C1 segment of cervical spinal cord (tissue), 14 donors: ENCODE measurements at regions not wholly inside any gene's neighbourhood (a gene's known extent, or its start where the extent isn't known, plus 50 kb on each side); places are given as distances from the start of the nearest gene placed in this dataset.
"Not testable (repeated sequence)": the region's sequence is repeated elsewhere in the genome, so short reads cannot be mapped to it uniquely, and the experiment has no call there.

ENCODE experiments used
- DNase-seq, 14 donors: peaks; one replicate each; lab custom pipeline; 2025; lab: John Stamatoyannopoulos, UW

DNA sequence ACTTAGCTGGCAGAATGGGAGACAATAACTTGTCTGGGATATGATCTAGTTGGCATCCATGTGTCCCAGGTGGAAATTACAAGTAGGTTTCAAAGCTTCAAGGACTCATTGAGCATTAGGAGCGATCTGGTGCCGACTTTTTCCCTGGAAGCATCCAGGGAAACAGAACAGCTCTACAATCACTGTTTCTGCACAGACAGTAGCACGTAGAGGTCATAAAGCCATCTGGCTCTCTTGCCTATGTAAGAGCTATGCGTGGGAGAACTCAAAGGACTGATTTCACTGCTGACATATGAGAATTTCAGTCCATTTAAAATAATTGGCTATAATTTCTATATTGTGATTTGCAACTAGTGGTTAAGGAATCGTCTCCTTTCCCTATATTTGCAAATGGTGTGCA, 791.7 kb downstream of the REEP3 start:
- no peak for DNase-seq

DNA sequence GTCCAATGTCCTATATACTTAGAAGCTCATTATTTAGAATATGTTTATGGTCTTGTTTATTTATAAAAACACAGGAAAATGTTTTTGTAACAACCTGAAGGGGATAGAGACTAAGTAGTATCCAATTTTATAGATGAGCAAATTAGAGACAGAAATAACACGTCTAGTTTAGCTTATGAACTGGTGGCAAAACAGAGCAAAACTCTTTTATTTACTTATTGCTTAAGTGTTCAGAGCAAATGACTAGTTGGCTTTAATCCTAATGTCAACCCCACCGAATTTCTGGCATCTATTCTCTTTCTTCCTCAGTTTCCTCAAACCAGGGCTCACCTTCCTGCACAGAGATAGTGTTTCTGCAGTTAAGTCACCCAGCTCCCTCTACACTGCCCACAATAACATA, 792.8 kb downstream of the REEP3 start:
- no peak for DNase-seq

DNA sequence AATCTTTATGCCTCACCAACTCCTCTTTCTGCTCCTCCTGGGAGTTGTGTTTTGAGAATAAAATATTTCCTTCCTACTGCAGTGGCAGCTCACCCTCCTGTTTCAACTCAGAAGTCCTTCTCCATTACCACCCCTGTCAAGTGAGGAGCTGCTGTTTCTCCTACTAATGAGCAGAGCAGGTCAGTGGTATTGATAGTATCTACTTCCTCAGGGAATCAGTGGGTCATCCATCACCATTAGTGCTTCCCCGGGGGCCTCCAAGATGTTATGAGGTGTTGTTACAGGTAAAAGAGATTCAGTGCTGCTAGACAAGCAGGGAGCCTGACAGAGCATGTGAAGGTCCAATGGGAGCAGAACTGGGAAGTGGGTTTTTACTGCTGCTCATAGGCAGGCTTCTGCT, 795.2 kb downstream of the REEP3 start:
- DNase-seq: no peak

DNA sequence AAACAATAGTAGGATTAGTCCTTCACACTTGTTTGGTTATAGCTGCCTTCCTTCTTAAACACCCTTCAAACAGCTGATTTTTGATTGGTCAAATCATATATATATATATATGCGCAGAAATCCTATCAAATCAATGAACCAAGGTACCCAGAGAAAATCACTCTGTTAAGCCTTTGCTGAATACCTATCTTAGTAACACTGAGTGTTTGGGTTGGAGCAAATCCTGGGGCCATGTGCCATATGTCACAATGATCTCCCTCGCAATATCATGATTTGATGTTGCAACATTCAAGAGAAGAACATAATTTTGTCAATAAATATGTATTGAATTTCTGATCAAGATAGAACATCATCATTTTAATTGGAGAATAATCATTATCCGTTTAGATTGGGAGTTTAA, 795.6 kb downstream of the REEP3 start:
- no peak for DNase-seq

DNA sequence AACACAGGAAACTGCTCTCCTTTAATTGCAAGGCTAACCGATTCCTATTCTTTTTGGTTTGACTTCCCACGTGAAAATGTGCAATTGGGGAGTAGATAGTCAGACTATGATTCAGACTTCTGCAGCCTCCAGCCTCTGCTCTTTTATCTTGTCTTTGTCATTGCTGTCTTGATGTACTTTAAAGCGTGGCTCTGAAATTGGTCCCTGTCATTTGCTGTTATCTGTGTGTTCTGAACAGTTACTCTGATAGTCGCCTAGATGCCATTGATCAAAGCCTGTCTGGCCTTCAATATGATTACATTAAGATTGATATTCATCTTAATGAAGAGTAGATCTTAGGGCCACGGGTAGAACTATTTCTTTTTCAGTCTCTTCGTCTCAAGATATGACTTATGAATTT, 799.2 kb downstream of the REEP3 start:
- DNase-seq: no peak

DNA sequence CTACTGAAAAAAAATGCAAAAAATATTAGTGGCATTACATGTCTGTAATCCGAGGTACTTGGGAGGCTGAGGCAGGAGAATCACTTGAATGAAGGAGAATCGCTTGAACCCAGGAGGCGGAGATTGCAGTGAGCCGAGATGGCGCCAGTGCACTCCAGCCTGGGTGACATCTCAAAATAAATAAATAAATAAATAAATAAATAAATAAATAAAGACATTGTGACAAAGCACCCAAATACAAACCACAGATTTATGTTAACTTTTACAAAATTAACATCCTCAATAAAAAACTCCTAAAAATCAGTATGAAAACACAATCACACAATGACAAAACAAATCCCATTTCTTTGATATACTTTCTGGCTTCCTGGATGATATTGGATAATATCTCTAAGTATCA, 808.3 kb downstream of the REEP3 start:
- DNase-seq: no peak

DNA sequence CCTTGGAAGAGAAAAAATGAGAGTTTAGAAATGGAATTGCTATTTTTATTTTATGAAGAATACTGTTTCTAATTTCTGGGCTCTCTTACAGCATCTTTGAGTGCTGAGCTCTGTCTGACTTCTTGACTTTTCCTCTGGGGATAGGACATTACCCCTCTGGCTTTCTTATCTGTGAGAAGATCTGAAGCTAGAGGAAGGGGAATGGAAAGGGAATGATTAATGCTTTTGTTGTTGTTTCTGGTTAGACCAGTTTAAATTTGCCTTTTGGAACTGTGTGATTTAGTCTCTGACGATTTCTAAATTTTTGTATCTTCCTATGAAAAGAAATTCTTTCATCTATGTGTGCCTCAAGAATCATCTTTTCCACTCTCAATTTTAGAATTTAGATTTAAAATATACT, 811.4 kb downstream of the REEP3 start:
- no peak for DNase-seq

DNA sequence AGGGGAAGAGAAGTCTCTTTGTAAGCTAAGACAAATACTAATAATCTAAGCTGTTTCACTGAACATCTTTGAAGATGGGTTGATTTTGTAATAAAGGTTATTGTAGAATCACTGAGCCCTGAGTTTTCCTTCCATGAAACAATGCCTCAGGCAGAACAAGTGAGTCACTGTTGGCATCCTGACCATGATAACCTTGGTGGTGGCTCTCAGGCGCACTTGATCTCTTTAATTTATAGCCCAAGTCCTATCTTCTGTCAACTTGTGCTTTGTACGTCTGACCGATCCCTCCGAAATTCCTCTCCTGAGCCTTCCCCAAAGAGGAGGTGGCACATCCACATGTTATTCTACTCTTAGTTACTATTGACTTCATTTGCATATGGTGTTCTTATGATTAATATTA, 812.9 kb downstream of the REEP3 start:
- no peak for DNase-seq

DNA sequence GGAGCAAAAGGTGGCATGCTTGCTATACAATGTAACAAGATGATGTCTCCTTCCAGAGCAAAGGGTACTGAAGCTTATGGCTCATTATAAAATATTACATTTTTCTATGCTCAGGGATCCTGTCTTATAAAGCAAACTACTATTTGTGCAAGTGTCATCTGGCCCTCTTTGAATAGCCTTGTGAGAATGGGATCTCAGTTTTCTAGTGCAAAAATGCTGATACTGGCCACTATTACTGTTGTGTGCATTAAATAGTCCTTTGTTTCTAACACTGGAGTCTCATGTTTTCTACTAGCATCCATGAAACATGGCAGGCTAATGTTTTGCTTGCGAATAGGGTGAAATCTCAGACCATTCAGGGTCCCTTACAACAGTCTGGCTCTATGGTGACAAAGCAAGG, 823.0 kb downstream of the REEP3 start:
- no peak for DNase-seq

DNA sequence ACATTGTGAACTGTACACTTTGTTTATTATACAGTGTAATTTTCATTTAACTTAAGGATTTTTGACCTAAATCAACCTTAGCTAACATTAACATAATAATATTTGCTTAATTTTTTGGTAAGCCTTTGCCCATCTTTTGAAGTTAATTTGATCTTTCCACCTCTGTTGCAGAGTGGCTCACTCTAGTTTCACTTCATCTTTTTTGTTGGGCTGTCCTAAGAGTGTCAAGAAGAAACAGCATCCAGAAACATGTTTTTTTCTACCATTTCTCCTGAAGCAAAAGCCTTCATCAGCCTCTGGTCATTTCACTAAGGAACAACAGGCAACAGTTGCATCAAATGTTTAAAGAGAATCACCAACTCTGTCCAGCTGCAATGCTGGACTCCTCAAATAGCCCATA, 824.7 kb downstream of the REEP3 start:
- DNase-seq: no peak

DNA sequence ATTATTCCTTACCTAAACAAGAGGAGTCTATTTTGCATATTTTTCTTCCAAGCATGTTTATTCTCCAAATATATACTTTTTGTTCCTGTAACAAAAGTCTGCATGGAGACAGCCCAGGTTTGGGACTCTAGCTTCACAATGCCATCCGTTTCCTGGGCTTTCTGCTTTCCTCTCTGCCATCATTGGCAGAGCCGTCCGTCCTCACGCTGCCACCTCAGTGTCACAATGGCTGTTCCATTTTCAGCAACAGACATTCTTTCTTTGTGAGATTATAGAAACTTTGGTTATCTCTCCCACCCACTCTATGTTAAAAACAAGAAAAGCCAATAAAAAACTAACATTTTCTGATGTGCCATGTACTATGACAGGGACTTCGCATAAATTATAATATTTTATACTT, 825.2 kb downstream of the REEP3 start:
- peak in 2 of 14 donors; percentile 4 to 11 for DNase-seq

DNA sequence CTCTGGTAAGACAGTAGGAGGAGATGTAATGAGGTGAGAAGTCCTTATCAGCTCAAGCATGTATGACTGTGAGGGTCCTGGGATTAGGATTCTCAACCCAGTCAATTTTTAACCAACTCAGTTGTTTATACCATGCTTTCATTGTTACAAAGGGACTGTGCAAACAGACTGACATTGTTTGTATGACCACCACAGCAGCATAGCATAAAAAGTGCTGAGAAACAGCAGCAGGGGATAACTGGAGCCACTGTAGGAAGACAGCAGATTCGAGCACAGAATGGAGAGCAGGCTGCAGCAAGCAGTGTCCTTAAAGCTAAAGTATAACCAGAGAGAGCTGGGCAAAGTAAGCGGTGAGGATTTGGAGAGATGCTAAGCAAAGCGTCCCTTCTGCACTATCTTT, 829.5 kb downstream of the REEP3 start:
- DNase-seq: no peak

DNA sequence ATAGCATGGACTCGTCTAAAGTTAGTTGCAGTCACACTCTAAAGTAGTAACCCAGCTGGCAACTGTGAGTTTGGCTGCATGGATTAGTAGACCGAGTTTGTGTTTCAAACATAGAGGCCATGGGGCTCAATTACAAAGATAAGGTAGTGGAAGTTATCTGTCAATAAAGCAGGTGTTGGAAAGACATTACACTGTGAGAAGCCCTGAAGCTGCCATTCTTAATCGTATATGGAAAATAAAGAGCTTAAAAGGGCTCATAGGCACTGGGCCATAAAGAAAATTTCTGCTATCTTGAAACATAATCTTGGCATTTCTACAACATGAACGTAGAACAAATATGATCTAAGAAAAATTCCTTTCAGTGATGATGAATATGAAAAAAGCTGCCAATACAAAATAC, 837.7 kb downstream of the REEP3 start:
- no peak for DNase-seq

DNA sequence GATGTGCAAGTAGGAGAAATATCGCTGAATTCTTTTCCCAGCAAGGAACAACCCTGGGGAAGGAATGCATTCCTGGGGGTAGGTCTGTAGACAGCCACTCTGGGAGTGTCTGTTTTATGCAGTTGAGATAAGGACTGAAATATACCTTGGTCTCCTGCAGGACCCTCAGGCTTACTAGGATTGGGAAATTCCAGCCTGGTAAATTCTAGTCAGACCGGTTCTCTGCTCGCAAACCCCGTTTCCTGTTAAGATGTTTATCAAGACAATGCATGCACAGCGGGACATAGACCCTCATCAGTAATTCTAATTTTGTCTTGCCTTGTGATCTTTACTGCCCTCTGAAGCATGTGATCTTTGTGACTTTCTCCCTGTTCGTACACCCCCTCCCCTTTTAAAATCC, 839.0 kb downstream of the REEP3 start:
- not testable (repeated sequence) for DNase-seq

DNA sequence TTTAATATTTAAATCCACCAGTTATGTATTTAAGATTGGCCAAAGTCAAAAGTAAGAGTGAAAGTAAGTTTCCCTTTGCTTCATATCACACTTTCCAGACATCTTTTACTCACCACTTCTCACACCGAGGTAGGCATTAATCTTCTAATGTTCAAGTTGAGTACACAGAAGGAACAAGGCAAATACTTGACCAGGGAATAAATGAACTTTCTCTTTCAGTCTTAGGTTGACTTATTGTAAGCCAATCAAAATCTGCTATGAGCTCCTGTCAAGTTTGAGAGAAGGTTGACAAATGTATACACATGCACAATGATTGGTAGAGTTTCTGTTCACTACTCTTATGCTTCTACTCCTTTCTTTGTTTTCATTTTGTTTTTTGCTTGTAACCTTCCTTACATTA, 842.5 kb downstream of the REEP3 start:
- no peak for DNase-seq

DNA sequence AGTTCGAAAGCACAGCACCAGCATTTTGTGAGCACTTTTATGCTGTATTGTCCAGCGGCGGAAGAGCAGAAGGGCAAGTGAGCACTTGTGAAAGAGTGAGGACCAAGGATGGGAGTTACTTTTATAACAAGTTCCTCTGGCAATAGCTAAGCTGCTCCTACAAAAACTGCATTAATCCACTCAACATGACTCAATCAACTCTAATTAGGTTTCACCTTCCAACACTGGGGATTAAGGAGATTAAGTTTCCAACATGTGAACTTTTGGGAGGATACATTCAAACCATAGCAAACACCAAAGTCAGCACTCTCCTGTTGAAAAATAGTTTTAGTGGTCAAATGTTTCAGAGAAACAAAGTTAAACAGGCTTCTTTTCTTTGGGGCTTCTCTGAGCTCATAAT, 844.5 kb downstream of the REEP3 start:
- no peak for DNase-seq

DNA sequence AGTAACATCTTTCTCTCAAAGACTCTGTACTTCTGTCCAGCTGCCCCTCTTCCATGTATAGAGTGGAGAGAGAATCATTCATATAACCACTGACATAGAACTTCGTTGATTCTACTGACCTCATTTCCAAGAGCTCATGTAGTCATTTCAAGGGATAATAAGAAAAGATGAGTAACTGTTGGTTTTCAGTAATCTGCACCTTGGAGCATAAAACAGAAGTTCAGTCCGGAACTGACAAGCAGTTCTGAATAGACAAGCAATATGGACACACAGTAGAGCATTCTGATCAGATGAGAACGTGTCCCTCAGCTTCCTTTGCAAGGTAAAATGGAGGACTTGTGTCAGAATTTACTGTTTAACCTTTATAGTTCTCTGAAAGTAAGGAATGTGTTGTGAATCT, 847.1 kb downstream of the REEP3 start:
- DNase-seq: no peak

DNA sequence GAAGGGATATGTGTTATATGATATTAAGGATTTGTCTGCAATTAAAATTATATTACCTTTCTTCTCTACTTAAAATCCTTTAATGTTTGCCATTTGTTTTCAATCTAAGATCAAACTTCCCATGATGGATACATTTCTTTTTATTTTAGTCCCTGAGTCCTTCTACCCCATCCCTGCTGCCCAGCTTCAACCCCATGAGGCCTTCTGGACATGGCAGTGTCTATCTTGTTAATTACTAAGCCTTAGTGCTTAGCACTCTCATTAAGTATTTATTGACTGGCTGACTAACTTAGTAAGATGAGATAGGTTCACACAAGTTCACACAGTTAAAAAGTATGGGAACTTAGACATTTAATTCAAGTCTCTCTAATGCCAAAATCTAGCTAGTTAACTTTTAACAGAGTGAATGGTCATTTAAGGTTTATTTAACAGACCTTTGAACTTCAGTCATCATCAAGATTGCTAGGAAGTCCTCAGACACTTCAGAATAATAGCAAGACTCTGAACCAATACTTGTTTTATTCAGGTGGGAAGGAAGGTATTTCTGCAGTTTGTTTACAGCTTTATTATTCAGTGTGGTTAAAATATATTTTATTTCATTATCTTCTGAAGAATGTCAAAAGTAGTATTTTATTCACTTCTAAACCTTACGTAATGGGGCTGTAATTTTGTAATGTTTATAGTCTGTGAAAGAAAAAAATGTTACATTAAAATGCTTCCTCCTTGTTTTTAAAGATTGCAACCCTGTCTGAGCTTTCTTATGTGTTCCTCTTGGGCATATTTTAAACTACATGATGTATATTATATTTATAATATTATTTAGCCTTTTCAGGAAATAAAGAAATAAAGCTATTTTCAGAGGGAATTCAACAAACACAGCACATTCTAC, 848.9 kb downstream of the REEP3 start:
- no peak for DNase-seq

DNA sequence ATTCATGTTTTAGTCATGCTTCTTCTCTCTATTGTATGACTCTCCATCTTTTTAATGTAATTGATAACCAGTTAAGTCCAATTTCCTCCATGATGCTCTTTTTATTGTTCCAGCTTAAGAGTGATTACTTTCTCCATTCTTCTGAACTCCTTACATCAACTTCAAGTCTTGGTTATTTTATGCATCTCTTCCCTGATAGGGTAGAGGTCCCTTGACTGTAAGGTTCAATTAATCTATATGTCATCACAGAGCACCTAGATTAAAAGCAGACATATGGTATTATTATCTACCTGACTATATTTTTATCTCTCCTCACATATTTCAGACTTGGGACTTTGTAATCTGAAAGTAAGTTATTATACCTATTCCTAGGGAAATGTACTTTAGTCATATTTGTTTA, 853.1 kb downstream of the REEP3 start:
- DNase-seq: no peak

DNA sequence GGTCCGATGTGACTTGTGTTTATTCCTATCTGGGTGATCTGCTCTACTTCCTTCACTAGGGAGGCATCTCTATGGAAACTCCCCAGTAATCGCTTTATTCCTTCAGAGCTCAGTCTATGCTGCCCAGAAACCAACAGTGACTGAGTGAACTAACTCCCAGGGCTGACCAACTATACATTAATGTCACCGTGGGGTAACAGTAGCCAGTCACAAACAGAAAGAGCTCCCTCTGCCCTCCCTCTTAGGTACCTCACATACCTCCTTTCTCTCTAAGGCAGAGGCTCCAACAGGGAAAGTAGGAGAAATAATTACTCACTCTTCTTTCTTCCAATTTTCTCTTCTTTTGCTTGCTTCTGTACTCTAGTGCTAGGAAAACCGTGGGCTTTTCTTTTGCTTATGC, 855.0 kb downstream of the REEP3 start:
- no peak for DNase-seq

DNA sequence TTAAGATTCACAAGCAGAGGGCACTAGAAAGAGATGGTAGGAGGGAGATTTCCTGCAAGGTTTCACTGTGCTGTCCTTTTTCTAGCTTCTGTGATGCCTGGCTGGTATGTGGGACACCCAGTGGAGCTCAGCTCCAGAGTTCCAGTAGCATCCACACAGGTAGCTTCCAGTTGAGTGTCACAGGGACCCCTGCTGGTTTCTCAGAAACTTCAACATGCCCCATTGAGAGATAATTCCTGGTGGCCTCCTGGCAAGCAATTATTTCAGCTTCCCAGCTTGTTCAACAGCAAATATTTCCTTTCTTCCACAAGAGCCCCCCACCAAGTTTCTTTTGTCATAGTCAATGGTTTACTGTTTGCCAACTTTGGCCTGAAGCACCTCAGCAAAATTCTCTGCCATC, 858.7 kb downstream of the REEP3 start:
- DNase-seq: no peak

DNA sequence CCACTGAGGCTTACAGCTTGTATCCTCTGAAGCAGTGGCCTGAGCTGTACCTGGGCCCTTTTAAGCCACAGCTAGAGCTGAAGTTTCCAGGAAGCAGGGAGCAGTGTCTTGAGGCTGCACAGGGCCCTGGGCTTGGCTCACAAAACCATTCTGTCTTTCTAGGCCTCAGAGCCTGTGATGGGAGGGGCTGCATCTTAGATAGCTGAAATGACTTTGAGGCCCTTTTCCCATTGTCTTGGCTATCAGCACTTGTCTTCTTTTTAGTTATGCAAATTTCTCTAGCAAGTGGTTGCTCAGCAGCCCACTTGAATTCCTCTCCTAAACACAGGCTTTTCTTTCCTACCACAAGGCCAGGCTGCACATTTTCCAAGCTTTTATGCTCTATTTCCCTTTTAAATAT, 864.2 kb downstream of the REEP3 start:
- no peak for DNase-seq

DNA sequence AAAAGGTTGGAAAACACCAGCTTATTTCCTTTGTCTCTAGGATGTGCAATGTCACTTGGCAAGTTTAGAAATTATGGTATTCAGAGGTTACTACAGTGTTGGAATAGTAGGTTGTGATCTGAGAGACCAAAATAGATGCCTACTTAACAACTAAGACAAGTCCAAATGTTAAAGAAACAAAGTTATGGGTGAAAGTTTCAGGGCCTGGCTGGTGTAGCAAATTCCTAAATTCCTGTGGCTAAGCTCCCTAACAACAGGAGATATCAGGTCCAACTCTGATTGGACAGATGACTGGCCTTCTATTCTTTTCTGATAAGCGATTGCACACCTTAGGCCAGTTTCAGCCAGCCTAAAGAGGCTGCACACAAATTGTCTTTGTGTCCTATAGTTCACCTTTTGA, 873.5 kb downstream of the REEP3 start:
- no peak for DNase-seq

DNA sequence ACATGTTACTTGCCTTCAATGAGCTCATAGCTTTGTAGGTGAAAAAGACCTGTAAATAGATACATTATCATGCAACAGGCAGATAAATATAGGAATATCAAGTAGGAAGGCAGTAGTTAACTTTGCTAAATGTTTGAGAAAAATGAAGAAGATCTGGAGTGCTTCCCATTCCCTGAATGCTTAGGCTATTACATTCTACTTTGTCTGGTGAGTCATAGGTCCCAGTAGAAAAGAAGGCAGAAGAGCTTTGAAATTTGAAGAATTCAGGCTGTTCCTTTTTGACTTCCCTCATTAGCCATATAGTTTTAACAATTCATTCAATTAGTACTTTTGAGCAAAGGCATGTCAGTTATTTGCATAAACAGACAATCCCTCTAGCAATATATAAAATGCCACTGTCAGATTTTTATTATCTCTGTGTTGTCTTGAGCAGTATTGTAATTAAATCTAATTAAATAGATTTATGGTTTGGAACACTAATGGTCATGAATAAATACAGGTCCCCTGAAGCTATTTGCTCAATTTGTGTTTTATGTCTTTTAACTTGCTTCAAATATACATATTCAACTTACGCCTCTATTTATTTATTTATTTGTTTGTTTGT, 875.0 kb downstream of the REEP3 start:
- DNase-seq: no peak
